Colonic mucosa (tissue), 4 donors: ENCODE measurements at regions not wholly inside any gene's neighbourhood (a gene's known extent, or its start where the extent isn't known, plus 50 kb on each side); places are given as distances from the start of the nearest gene placed in this dataset.

Experiments
- DNase-seq: peaks from one replicate; pipeline ENCODE4 v3.0.0-alpha.2; 2020
- H3K27ac ChIP-seq: fragments of 200-600 bp; one replicate; pipeline ENCODE4 v1.8.0; 2021
- H3K27me3 ChIP-seq: fragments of 200-600 bp; one replicate; pipeline ENCODE4 v1.8.0; 2021
- H3K36me3 ChIP-seq: fragments of 200-600 bp; one replicate; pipeline ENCODE4 v1.8.0; 2021
- H3K4me1 ChIP-seq: fragments of 200-600 bp; one replicate; pipeline ENCODE4 v1.8.0; 2021; ENCODE audit warnings: mild to moderate bottlenecking
- H3K4me3 ChIP-seq: fragments of 200-600 bp; one replicate; pipeline ENCODE4 v1.8.0; 2021
- H3K9ac ChIP-seq, 2 donors: one replicate each; pipeline ENCODE4 v1.7.0; 2013; ENCODE audit warnings: control low read depth in 2 of 2, low read depth in 2 of 2, low read length in 2 of 2
- H3K9me3 ChIP-seq: fragments of 200-600 bp; one replicate; pipeline ENCODE4 v1.8.0; 2021
- CTCF ChIP-seq: fragments of 200-600 bp; IDR thresholded peaks from one replicate; pipeline ENCODE4 v1.8.0; 2022; ENCODE audit warnings: antibody characterized with exemption, mild to moderate bottlenecking
- intact Hi-C: fragments of 100-400 bp; cut with DNase I; formaldehyde crosslinking; loops from one replicate; pipeline ENCODE4 v1.14.1; 2022
- donor health status: healthy.
- donor health status: DM: no; HTN: no; CAD: no.
- donor health status: DM: no; HTN: no; CAD: no.

GRCh38 chr4:128639541-128640270 is 169.8 kb upstream of the JADE1 start:
- TF ChIP-seq CTCF = no peak
- Histone ChIP-seq H3K27ac (no peak overlapping the region), H3K4me1 (no peaks in the 10 kb centered on the region), H3K4me3 (no peak overlapping the region), H3K36me3 (no peaks in the 10 kb centered on the region), H3K9me3 (no peaks in the 10 kb centered on the region), H3K27me3 (no peaks in the 10 kb centered on the region), H3K9ac (no peak overlapping the region)
- no peak for DNase-seq
- intact Hi-C loops = no loop called here

- H3K9ac ChIP-seq = no peak overlapping the region
- H3K4me1 ChIP-seq = no peaks in the 10 kb centered on the region
- intact Hi-C loops = no loop called here
- H3K4me3 ChIP-seq = no peak overlapping the region
- TF ChIP-seq CTCF = no peak
- H3K9me3 ChIP-seq = no peaks in the 10 kb centered on the region
- no peaks in the 10 kb centered on the region for H3K27me3 ChIP-seq
- no peaks in the 10 kb centered on the region for H3K36me3 ChIP-seq
- no peak overlapping the region for H3K27ac ChIP-seq
- DNase-seq = no peak
These were observed 172.6 kb upstream of the JADE1 start for GRCh38 chr4:128636906-128637305.

GRCh38 chr4:128635955-128636560 is 173.4 kb upstream of the JADE1 start:
- Histone ChIP-seq H3K4me3 (no peak overlapping the region), H3K27ac (no peak overlapping the region), H3K9me3 (no peaks in the 10 kb centered on the region), H3K27me3 (no peaks in the 10 kb centered on the region), H3K4me1 (no peaks in the 10 kb centered on the region), H3K9ac (no peak overlapping the region), H3K36me3 (no peaks in the 10 kb centered on the region)
- intact Hi-C loops = no loop called here
- no peak for DNase-seq
- TF ChIP-seq CTCF = no peak

- DNase-seq = no peak
- Histone ChIP-seq H3K4me1 (no peaks in the 10 kb centered on the region), H3K4me3 (no peak overlapping the region), H3K27ac (no peak overlapping the region), H3K36me3 (no peaks in the 10 kb centered on the region), H3K9me3 (no peaks in the 10 kb centered on the region), H3K27me3 (no peaks in the 10 kb centered on the region), H3K9ac (no peak overlapping the region)
- intact Hi-C loops = no loop called here
- TF ChIP-seq CTCF = no peak
These were observed 174.2 kb upstream of the JADE1 start for GRCh38 chr4:128635141-128635954.

GRCh38 chr4:128633067-128633466 is 176.4 kb upstream of the JADE1 start:
- no peaks in the 10 kb centered on the region for H3K4me1 ChIP-seq
- no peaks in the 10 kb centered on the region for H3K27me3 ChIP-seq
- no peaks in the 10 kb centered on the region for H3K36me3 ChIP-seq
- no peaks in the 10 kb centered on the region for H3K9me3 ChIP-seq
- TF ChIP-seq CTCF = no peak
- DNase-seq = no peak
- H3K4me3 ChIP-seq = no peak overlapping the region
- intact Hi-C loops = no loop called here
- H3K9ac ChIP-seq = no peak overlapping the region
- peak overlapping the region; percentile 35 for H3K27ac ChIP-seq
